Hematopoietic multipotent progenitor cell treated with erythropoietin and hydrocortisone succinate and interleukin-3 and kit ligand, for 15 days (in vitro differentiated cells): ENCODE measurements at regions not wholly inside any gene's neighbourhood (a gene's known extent, or its start where the extent isn't known, plus 50 kb on each side); places are given as distances from the start of the nearest gene placed in this dataset.

Experiments used
- DNase-seq: peaks from one replicate; pipeline ENCODE4 v3.0.0-alpha.2; 2015; ENCODE audit warnings: low spot score

DNA sequence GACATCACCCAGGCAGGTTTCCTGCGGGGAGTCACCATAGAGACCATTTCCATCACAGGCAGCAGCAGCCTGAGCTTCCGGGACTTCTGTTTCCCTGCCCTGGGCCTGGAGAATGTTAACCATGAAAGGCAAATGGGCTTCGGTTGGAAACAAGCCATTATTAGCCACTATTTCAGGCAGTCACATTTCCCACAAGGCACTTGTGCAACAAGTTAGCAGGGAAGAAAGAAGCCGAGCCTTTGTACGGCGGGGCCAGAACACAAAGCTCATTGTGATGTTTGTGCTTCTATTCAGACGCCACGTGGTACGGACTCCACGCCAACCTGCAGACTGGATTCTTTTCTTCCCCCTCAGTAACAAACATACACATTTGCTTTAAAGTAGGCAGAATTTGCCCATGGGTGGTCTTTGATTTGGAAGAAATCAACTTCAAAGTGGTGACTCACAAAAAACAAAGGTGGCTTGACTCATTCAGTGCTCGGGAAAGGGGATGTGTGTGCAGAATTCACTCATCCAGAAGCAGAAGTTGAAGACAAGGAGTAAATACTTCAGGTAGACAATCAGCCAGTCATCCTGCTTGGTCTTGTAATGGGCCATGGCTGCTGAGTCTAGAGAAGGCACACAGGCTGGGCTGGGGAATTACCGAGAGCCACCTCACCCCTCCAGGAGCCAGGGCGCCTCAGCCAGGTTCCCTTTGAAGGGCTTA lies 154.2 kb upstream of the PRMT8 start:
- DNase-seq, result no peak

DNA sequence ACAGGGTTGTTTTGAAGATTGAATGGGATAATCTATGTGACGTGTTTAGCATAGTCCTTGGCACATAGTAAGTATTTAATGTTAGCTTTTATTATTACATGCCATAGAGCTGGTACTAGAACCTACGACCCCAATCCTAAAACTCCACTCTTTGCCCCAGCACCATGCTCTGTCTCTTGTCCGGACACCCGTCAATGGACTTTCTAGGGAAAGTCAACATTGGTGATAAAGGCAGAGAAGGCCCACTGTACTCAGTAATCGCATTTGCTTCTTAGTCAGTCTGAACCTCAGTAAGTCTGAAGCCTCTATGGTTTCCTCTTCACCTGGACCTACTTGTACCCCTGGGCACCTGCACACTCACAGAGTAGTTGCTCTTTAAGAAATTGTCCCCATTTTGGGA lies 153.1 kb upstream of the PRMT8 start:
- DNase-seq, result no peak

DNA sequence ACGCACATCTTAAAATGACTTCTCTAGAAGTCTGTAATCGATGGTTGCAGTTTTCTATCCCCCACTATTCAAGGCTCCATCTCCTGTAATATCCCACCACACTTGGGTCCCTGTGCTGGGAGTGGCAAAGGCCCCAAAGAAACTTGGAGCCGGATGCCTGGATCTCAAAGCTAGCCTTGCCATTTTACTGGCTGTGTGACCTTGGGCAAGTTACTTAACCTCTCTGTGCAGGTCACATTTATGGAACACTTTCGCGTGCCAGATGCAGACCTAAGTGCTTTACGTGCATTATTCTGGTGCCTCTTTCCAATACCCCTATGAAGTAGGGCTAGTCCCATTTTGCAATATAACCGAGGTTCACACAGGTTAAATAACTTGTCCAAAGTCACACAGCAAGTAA lies 151.8 kb upstream of the PRMT8 start:
- DNase-seq, result no peak

DNA sequence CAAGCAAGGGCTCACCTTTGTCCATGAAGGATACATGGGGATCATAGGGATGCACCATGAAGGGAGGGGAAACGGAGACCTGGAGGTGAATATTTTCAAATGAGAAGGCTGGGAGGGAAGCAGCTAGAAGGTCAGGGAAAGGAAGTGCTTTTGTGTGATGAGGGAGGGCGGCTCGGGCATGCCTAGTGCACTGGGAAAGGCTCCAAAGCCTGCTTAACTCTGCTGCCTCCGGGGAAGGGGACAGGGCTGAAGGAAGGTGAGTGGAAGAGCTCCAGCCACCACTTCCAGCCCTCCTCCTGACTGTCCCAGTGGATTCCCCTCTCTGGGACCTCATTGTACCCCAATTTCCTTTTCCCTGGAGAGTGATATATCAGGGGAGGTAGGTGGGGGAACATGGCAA lies 149.4 kb upstream of the PRMT8 start:
- DNase-seq, result no peak

DNA sequence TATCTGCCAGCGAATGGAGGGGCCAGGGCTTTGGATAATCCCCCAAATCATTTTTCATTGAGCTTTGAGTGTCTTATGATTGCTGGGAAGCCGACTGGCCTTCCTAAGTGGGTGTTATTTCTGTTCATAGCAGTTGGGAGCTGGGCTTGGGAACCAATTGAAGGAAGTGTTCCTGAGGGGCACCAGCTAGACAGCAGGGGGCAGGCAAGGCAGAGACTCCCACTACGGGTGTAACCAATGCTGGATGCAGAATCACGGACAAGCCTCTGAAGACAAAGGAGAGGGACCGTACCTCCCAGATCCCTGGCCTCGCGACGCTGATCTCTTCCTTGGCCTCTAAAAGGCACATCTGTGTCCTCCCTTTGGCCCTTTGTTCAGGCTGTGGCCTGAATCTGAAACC lies 149.0 kb upstream of the PRMT8 start:
- no peak for DNase-seq

DNA sequence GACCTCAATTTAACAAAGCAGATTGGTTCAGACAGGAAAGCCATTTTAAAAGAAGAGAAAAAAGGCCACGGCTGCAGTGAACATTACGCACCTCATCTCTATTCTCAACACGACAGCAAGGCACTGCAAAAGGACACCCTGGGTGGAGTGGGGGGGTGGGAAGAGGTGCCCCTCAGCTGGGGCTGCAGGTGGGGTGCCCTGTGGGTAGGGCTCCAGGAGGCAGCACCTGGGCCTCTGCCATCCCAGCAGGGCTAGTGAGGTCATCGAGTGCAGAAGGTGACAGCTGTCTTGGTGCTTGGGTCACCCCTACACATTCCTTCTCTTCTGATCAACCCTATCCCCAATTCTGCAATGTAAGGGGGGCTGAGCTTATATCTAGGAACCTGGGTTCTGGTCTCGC lies 142.9 kb upstream of the PRMT8 start:
- DNase-seq, result no peak

DNA sequence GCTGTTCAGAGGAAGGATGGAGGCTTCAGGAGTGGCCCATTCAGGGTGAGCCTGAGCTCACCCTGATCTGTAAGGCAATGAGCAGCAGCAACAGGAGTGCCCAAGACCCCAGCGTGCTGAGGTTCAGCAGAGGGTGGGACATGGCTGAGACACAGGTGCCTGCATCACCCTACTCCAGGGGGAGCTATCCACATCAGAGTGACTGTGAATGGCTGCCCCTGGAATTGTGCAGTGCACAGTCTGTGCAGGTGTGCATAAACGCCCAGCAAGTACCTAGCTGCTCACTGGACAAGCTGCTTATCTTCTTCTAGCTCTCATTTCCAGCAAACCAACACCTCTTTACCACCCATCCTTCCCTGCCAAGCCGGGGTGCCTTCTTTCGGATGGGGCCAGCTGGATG lies 140.6 kb upstream of the PRMT8 start:
- no peak for DNase-seq

DNA sequence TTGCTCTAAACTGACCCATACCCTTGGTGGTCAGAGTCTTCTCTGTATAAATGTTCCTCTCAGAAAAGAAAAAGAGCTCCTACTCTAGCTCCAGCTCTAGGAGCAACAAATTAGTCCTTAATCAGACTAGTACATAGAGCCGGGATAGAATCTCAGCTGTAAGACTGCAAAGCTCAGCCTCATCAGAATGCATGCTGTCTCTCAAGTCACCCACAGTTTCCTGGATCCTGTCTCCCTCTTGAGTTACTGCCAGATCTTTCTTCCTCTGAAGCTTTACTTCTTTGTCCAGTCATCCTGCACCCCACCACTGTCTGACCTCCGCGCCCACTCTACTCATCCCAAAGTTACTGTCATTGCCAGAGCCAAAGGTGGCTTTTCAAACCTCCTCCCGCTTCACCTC lies 139.3 kb upstream of the PRMT8 start:
- no peak for DNase-seq

DNA sequence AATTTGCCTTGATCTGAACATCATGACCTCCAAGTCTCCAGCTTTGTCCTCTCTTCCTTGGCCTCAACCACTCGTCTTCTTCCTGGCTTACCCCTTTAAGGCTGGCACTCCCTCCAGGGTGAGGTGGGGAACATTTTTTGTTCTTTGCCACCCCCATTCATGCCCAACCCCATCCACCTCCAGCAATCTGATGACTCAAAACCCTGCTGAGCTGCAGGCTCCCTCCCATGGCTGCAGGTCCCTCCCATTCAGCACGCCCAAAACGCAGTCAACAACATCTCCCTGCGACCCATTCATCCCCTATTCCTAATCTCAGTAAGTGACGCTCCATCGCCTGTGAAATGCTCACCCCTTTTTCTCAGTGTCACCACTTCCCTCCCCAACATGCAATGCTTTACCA lies 138.8 kb upstream of the PRMT8 start:
- DNase-seq, result no peak

DNA sequence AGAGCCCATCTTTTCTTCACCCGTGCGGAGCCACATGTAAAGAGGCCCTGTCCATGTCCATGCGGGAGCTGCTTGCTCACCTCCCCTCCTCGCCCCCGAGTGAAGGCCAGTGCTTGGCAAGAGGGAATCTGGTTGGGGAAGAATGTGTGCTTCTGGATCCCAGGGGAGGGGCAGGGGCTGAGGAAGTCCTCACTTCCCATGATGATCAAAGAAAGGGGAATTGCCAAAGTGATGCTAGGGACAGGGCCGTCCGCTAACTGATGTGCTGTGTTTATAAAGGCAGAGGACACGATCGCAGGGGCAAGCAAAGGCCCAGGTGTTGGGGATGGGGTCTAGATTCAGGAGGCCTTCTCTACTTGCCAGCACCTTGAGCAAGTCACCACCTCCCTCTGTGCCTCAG lies 137.4 kb upstream of the PRMT8 start:
- no peak for DNase-seq

DNA sequence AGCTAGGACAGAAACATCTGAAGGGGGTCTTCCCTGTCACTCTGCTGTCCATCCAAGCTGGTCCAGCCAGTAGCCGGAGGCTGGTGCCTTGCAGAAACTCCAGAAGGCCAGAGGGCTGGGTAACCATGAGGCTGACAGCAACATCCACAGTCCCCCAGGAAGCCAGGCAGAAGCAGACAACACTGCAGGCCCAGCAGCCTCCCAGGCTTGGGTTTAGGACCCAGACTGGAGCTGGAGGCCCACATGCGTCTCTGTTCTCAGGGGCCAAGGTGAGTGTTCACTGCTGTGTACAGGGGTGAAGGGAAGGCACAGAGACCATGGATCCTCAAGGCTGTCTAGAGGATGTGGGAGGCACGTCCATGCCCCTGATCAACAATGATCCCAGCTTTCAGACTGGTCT lies 136.4 kb upstream of the PRMT8 start:
- no peak for DNase-seq

DNA sequence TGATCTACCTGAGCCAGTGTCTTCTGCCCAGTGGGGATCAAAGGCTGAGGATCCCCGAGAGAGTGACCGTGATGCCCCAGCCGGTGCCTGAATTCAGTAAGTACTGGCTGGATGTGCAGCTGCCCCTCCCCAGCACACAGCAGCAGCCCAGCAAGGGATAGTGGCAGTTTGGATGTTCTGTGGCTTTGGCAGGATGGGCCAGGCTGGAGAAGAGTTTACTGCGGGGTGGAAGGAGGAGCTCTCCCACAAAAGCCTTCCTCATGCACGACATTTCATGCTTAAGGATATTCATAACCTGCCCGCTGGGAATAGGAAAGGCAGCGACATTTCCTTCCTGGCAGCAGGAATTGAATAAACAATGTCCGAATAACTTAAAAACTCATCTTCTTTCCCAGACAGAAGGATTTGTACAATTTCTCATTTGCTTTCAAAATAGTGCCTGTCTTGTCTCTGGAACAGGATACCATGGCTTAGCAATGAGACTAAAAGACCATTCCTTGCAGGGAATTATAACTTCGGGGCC lies 135.6 kb upstream of the PRMT8 start:
- no peak for DNase-seq

DNA sequence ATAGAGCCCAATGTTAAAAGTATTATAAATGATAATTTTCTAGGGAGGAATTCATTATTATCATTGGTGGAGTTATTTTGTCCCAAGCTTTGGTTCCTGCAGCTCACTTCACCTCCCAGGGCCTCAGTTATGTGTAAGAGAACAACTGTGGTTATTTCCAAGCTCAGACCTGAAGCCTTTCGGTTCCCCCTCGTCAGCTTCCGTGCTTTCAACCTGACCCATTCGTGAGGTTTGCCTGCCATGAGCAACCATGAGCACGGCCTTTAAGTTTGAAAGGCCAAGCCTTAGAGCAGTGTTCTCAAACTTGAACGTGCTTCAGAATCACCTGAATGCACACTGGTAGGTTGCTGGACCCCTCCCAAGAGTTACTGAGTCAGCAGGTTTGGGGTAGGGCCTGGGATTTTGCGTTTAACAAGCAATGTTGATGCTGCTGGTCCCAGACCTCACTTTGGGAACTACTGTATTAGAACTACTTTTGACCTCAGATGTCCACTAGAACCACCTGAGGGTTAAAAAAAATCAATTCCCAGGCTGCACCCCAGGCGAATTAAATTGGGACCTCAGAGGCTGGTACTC lies 133.0 kb upstream of the PRMT8 start:
- DNase-seq, result no peak

DNA sequence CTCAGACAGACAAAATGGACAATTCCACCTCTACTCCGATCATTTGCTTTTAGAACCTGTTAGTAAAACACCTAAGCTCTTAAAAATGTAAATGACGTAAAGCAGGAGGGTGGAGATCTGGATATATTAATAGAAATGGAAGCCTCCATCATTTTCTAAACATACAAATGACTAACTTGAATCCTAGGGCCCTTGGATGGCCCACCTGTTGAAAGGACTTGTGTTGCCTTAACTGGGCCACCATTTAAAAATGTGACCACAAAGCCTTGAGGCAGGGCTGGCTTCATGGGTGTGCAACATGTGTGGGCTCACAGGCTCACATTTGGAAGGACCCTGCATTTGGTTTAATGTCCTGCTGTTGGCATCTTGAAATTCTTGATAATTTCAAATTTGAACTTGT lies 131.5 kb upstream of the PRMT8 start:
- no peak for DNase-seq

DNA sequence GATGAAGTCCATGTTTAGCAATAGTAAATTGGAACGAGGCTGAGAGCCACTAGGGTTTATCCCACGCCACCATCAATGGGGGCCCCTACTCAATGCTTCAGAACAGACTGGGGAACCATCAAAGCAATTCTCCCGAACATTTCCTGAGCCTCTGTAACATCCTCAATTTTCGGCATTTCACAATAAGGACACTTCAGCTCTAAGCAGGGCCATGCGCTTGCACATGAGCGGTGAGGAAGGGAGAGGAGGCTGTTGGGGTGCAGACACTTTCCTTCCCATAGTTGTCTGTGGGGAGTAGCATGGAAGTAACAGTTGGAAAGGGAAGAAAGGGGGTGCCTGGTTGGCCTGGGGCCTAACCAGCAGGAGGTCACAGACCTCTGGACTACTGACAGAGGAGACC lies 129.9 kb upstream of the PRMT8 start:
- DNase-seq, result no peak

DNA sequence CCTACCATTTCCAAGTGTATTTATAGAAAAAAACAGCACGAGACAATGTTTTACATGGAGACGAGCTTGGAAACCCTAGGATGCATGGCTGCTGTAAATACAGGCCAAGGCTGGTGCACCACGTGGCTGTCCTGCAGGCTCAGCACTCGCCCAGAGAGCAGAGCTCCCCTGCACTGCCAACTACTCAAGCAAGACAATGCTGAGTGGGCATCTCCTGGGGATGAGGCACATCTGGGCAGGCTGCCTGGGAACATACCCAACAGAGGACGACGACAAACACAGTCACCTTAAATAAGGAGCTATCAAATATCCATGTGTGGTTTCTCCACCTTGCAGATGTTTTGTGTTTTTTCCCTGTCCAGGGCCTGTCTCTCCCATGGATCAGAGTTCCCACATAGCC lies 128.3 kb upstream of the PRMT8 start:
- DNase-seq, result no peak

DNA sequence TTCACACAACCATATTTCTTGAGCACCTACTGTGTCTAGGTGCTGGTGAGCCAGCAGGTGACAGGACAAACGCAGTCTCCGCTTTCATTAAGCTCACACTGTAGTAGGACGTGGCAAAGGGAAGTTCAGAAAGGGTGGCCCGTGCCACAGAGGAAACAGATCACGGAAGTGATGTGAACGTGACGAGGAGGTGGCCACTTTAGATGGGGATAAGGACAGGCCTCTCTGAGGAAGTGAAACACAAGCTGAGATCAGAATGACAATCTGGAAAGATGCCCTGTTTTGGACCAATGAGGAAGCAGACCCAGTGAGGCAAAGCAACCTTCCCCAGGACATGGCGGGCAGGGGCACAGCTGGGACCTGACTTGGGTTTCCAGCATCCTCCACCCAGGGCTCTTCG lies 127.4 kb upstream of the PRMT8 start:
- no peak for DNase-seq

DNA sequence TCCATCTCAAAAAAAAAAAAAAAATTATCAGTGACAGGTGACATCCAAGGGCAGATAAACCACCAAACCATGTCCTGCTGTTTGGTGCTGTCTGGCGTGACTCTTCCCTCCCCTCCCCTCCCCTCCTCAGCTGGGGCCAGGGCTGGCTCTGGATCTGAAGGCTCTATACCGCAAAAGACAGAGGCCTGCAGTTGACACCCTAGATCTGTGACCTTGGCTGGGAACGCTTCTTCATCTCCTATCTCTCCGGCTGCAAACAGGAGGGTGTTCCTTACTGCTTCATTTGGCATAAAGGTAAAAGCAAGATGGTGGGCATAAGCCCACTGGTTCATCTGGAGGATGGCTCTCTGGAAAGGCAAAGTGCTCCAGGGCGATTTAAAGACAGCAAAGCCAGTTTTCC lies 126.8 kb upstream of the PRMT8 start:
- DNase-seq, result no peak

DNA sequence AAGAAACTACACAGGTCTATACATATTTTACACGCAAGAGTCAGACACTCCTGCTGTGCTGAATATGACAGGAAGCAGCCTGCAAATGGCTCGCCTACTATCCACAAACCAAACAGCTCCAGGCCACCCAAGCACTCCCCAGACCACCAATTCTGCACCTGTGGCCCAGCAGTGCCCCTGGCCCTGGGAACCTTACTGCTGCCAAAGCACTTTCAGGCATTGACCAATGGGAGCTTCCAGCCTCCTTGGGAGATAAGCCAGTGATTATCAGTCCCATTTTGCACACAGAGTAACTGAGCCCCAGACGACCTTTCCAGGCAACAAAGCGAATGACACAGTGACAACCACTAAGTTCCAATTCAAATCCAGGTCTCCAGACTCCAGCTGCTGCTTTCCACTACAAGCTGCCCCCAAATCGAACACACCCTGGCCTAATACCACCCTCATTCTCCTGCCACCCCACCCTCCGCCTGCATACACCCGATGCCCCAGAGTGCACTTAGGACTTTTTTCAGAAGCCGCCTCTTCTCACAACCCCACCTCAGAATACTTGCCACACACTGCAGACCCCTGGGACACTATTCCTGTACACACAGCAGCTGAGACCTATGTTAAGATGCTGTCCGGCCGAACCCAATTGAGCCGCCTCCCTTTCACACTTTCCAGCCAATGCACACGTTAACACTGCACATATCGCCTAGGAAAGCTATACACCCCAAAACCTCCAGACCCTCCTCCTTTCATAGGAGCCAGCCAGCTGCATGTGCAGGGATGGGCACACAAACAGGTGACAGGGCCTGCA lies 126.1 kb upstream of the PRMT8 start:
- DNase-seq, result no peak

DNA sequence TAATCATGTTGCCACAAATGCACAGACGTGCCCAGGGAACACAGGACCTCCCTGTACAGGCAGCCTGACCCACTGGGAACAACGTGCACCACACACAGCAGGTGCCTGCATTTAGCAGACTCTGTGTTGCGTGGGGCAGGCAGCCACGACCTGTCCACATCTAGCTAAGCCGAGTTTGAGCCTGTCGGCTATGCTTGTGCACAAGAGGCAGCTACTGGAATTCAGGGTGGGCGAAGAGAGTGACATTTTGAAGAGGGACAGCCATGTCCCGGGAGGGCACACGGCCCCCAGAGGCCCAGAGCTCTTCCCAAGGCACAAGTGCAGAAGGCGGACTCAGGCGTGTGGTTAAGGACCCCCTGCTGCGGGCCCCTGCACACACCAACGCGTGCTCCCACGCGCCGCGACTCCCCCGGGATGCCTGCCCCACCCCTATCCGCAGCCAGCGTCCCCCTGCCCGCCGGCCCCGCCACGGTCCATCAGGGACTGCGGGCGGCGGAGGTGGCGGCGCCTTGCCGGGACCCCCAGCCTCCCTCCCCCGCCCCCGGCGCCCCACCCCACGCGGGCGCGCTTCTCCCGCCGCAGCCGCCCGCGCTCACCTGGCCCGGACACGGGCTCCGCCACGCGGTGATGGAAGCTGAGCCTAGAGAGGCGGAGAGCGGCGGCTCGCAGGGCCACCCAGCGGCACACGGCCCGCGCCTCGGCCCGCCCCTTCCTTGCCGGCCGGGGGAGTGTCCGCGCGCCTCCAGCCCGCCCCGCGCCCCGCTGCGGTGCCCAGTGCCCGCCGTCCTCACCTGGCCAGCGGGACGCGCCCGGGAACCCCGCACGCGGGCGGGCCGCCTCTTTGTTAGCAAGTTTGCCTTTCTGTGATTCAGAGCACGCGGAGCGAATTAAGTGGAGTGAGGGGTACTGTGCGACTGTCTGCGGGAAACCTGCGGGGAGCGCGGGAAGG lies 125.3 kb upstream of the PRMT8 start:
- DNase-seq, result no peak

DNA sequence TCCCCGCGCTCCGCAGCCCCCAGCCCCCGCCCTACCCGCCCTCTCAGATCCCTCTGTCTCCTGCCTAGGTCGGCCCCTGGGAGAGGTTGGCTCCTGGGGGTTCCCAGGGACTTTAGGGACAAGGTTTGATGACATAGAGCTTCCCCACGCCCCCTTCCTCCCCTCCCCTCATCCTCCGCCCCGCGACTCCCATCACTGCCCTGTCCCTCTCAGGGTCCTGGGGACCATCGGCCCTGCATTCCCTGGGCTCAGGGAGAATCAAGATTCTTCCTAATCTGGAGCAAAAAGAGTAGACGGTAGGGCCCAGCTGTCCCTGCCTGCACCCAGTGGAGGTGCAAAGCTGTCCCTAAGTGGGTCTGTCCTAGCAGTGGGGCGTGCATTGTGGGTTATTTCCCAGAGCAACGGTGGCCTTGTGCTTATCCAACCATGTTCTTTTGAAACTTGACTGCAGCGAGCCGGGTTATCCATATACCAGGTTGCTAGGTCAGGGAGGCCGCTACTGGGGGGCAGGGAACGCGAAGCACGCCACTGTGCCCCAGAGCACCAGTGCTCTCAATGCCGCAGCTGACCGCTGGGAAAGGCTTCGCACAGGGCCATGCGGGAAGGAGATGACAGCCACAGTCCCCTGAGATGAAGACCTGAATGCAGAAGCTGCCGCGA lies 124.4 kb upstream of the PRMT8 start:
- DNase-seq, result no peak
